H1 (cell line): ENCODE measurements at regions not wholly inside any gene's neighbourhood (a gene's known extent, or its start where the extent isn't known, plus 50 kb on each side); places are given as distances from the start of the nearest gene placed in this dataset.

ENCODE experiments used
- CTCF ChIA-PET: fragments of 300-600 bp; sonication (Branson Sonifier 250); formaldehyde crosslinking; loops from one replicate; lab custom pipeline; 2021; ENCODE audit not compliant: partially characterized antibody; lab: Charles Lee
- POLR2A ChIA-PET: fragments of 300-600 bp; sonication (Branson Sonifier 250); formaldehyde crosslinking; loops from one replicate; lab custom pipeline; 2021; ENCODE audit warnings: inconsistent platforms; ENCODE audit not compliant: partially characterized antibody; lab: Charles Lee
- DNase-seq, 2 experiments: peaks; one replicate each; pipeline versions ENCODE4 v3.0.0 to v3.0.0-alpha.2; 2010 to 2022; ENCODE audit warnings: low spot score in 2 of 2, low read depth in 1 of 2, mixed read lengths in 1 of 2
- FAIRE-seq: peaks from 2 replicates; lab custom pipeline; 2011; peaks lifted over from hg19 to GRCh38; lab: Jason Lieb, UNC
- H2AFZ ChIP-seq: 2 replicates; pipeline ENCODE4 v1.8.1; 2012; ENCODE audit warnings: low read length, inconsistent platforms
- H2AK5ac ChIP-seq: 2 replicates; pipeline ENCODE4 v1.6.1; 2013; ENCODE audit warnings: low read depth, low read length
- H2BK120ac ChIP-seq: replicated peaks from 2 replicates; pipeline ENCODE3; 2013; ENCODE audit warnings: low read depth, low read length, inconsistent platforms
- H2BK12ac ChIP-seq: 2 replicates; pipeline ENCODE4 v1.6.1; 2013; ENCODE audit warnings: low read depth, low read length
- H2BK15ac ChIP-seq: 2 replicates; pipeline ENCODE4 v1.6.1; 2013; ENCODE audit warnings: low read length
- H2BK20ac ChIP-seq: 2 replicates; pipeline ENCODE4 v1.6.1; 2013; ENCODE audit warnings: low read length
- H2BK5ac ChIP-seq: 2 replicates; pipeline ENCODE4 v1.6.1; 2013; ENCODE audit warnings: low read depth, low read length
- H3K14ac ChIP-seq: 2 replicates; pipeline ENCODE4 v1.6.1; 2013; ENCODE audit warnings: inconsistent platforms; ENCODE audit not compliant: insufficient read length
- H3K18ac ChIP-seq: 2 replicates; pipeline ENCODE4 v1.6.1; 2013; ENCODE audit warnings: low read length; ENCODE audit errors: extremely low read depth
- H3K23ac ChIP-seq: 2 replicates; pipeline ENCODE4 v1.6.1; 2013; ENCODE audit warnings: inconsistent platforms; ENCODE audit not compliant: insufficient read length
- H3K23me2 ChIP-seq: 2 replicates; pipeline ENCODE4 v1.6.1; 2013; ENCODE audit warnings: low read depth, low read length
- H3K27ac ChIP-seq: 2 replicates; pipeline ENCODE4 v1.6.1; 2011; ENCODE audit warnings: low read depth, low read length, inconsistent platforms
- H3K27me3 ChIP-seq, 4 experiments: replicated peaks in 1 of 4; 1 replicate in 1 of 4; 2 replicates in 3 of 4; pipeline versions ENCODE4 v1.6.1 to v1.8.1; 2011 to 2013; ENCODE audit warnings: low read length in 3 of 4, mild to moderate bottlenecking in 3 of 4, inconsistent platforms in 2 of 4, mixed read lengths in 2 of 4, moderate library complexity in 1 of 4; ENCODE audit not compliant: control insufficient read depth in 3 of 4, insufficient read depth in 3 of 4; ENCODE audit errors: extremely low read depth in 1 of 4
- H3K36me3 ChIP-seq, 4 experiments: 2 replicates each; pipeline versions ENCODE4 v1.6.1 to v1.8.1; 2011 to 2013; ENCODE audit warnings: mild to moderate bottlenecking in 4 of 4, low read length in 3 of 4, moderate library complexity in 2 of 4, control low read depth in 1 of 4, inconsistent platforms in 1 of 4; ENCODE audit not compliant: insufficient read depth in 4 of 4, control insufficient read depth in 2 of 4
- H3K4ac ChIP-seq: replicated peaks from 2 replicates; pipeline ENCODE3; 2013; ENCODE audit warnings: low read length, low read depth, mixed read lengths, inconsistent platforms; ENCODE audit not compliant: insufficient read length
- H3K4me1 ChIP-seq, 4 experiments: replicated peaks in 1 of 4; 1 replicate in 1 of 4; 2 replicates in 3 of 4; pipeline versions ENCODE4 v1.6.1 to v1.8.1; 2011 to 2013; ENCODE audit warnings: low read length in 3 of 4, inconsistent platforms in 2 of 4, mixed read lengths in 1 of 4; ENCODE audit not compliant: insufficient read depth in 4 of 4, control insufficient read depth in 3 of 4
- H3K4me2 ChIP-seq, 2 experiments: 2 replicates each; pipeline versions ENCODE4 v1.6.1 to v1.8.1; 2011 to 2013; ENCODE audit warnings: low read depth in 2 of 2, low read length in 2 of 2, control low read depth in 1 of 2, inconsistent platforms in 1 of 2, mild to moderate bottlenecking in 1 of 2; ENCODE audit not compliant: insufficient read depth in 1 of 2
- H3K4me3 ChIP-seq, 4 experiments: fragments of 200-600, 300-600 bp in 1 of 4; sonication (generic), shearing (Covaris generic), sonication (Bioruptor Twin) in 1 of 4; 2 replicates each; pipeline versions ENCODE4 v1.5.1 to v1.8.1; 2011 to 2016; ENCODE audit warnings: low read length in 4 of 4, low read depth in 3 of 4, control low read depth in 2 of 4, inconsistent platforms in 2 of 4, mild to moderate bottlenecking in 2 of 4, mixed read lengths in 1 of 4, moderate library complexity in 1 of 4; ENCODE audit not compliant: insufficient read depth in 2 of 4; ENCODE audit errors: extremely low read depth in 1 of 4
- H3K56ac ChIP-seq: replicated peaks from 2 replicates; pipeline ENCODE3; 2013; ENCODE audit warnings: low read depth, mild to moderate bottlenecking, mixed read lengths, low read length, inconsistent platforms; ENCODE audit not compliant: insufficient read length
- H3K79me1 ChIP-seq: 2 replicates; pipeline ENCODE4 v1.6.1; 2013; ENCODE audit warnings: low read depth, low read length, control low read depth
- H3K79me2 ChIP-seq, 2 experiments: 2 replicates each; pipeline versions ENCODE4 v1.6.1 to v1.8.1; 2012 to 2013; ENCODE audit warnings: low read length in 2 of 2, mild to moderate bottlenecking in 2 of 2, inconsistent platforms in 1 of 2; ENCODE audit not compliant: insufficient read depth in 2 of 2, control insufficient read depth in 1 of 2
- H3K9ac ChIP-seq, 4 experiments: replicated peaks in 1 of 4; 1 replicate in 1 of 4; 2 replicates in 3 of 4; pipeline versions ENCODE4 v1.6.1 to v1.8.1; 2011 to 2013; ENCODE audit warnings: low read depth in 3 of 4, low read length in 3 of 4, control low read depth in 2 of 4, mild to moderate bottlenecking in 2 of 4, moderate library complexity in 2 of 4, inconsistent platforms in 1 of 4; ENCODE audit errors: extremely low read depth in 1 of 4
- H3K9me3 ChIP-seq, 2 experiments: 2 replicates each; pipeline versions ENCODE4 v1.6.1 to v1.8.1; 2012 to 2013; ENCODE audit warnings: mild to moderate bottlenecking in 2 of 2, moderate library complexity in 2 of 2, control low read depth in 1 of 2, inconsistent platforms in 1 of 2, low read depth in 1 of 2, low read length in 1 of 2, mixed read lengths in 1 of 2; ENCODE audit not compliant: insufficient read depth in 2 of 2
- H4K20me1 ChIP-seq, 2 experiments: replicated peaks in 1 of 2; 2 replicates each; pipeline versions ENCODE3 to v1.8.1; 2011 to 2013; ENCODE audit warnings: inconsistent platforms in 2 of 2, low read length in 2 of 2, mild to moderate bottlenecking in 1 of 2; ENCODE audit not compliant: insufficient read depth in 2 of 2, control insufficient read depth in 1 of 2
- H4K5ac ChIP-seq: 2 replicates; pipeline ENCODE4 v1.6.1; 2013; ENCODE audit warnings: low read length, low read depth, mixed read lengths, inconsistent platforms; ENCODE audit not compliant: insufficient read length
- H4K8ac ChIP-seq: 2 replicates; pipeline ENCODE4 v1.8.0; 2013; ENCODE audit warnings: mild to moderate bottlenecking, moderate library complexity, low read length, inconsistent platforms; ENCODE audit not compliant: insufficient read depth; ENCODE audit errors: extremely low read depth
- H4K91ac ChIP-seq: replicated peaks from 2 replicates; pipeline ENCODE3; 2013; ENCODE audit warnings: low read length, mixed read lengths, inconsistent platforms; ENCODE audit not compliant: insufficient read length
- CBX5 ChIP-seq: fragments of 300-800, 300-1000 bp; sonication (generic); IDR thresholded peaks from 2 replicates; pipeline ENCODE4 v1.7.1; 2016; ENCODE audit warnings: antibody characterized with exemption, low read length, low read depth
- CEBPB ChIP-seq: IDR thresholded peaks from 2 replicates; pipeline ENCODE4 v1.6.1; 2012; ENCODE audit warnings: low read depth, low read length
- CHD2 ChIP-seq: IDR thresholded peaks from 2 replicates; pipeline ENCODE4 v1.6.1; 2012; ENCODE audit warnings: low read length, improper control_type of control experiment
- EP300 ChIP-seq, 2 experiments: IDR thresholded peaks; 1 replicate in 1 of 2; 2 replicates in 1 of 2; pipeline ENCODE4 v1.6.1; 2011 to 2012; ENCODE audit warnings: low read depth in 2 of 2, low read length in 2 of 2, mild to moderate bottlenecking in 2 of 2, borderline replicate concordance in 1 of 2, inconsistent platforms in 1 of 2, moderate library complexity in 1 of 2
- EZH2 ChIP-seq: fragments of 200-600 bp; sonication (generic); IDR thresholded peaks from 2 replicates; pipeline ENCODE4 v1.7.1; 2012; ENCODE audit warnings: low read depth, mild to moderate bottlenecking, moderate library complexity, low read length, inconsistent platforms; ENCODE audit not compliant: severe bottlenecking
- JUN ChIP-seq: IDR thresholded peaks from 2 replicates; pipeline ENCODE4 v1.6.1; 2011; ENCODE audit warnings: low read depth, mild to moderate bottlenecking, improper control_type of control experiment, low read length
- ZNF274 ChIP-seq: IDR thresholded peaks from 2 replicates; pipeline ENCODE4 v1.7.0; 2012; ENCODE audit warnings: low read length, borderline replicate concordance; ENCODE audit errors: extremely low read depth
- WGBS, 2 experiments: shearing (Covaris generic) in 1 of 2; methylation state at CpG; one replicate each; pipeline versions ENCODE4 v1.1.6 to v1.1.7; 2013 to 2015; ENCODE audit warnings: low lambda C conversion rate in 2 of 2, mixed read lengths in 2 of 2, inconsistent platforms in 1 of 2, low coverage in 1 of 2, missing lambda C conversion rate in 1 of 2; ENCODE audit not compliant: insufficient replicate concordance in 2 of 2, insufficient coverage in 1 of 2, insufficient read length in 1 of 2; ENCODE audit errors: extremely low coverage in 1 of 2, missing lambda C conversion rate in 1 of 2; 5-methylcytosine and 5-hydroxymethylcytosine counted together
- TF ChIP-seq, protein P1 (sequence below): IDR thresholded peaks from 2 replicates; pipeline ENCODE4 v1.6.1; 2012; ENCODE audit warnings: inconsistent platforms

DNA sequence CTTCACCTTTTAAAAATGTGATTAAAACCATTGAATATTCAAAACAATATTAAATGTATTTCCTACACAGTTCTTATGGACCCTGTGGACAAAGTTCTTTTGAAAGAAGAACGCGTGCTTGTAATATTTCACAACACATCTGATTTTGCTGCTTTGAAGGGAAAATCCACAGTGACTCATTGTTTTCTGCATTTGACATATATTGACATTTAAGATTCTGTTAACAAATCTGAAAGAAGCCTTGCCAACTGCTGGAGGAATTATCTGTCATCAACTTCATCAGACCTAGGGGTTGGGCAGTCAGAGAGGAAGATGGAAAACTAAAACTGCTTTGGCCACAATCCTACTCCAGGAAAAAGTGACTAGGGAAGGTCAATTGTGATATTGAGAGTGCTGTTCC is 56.9 kb upstream of the RASEF start:
- TF ChIP-seq, protein P1, sequence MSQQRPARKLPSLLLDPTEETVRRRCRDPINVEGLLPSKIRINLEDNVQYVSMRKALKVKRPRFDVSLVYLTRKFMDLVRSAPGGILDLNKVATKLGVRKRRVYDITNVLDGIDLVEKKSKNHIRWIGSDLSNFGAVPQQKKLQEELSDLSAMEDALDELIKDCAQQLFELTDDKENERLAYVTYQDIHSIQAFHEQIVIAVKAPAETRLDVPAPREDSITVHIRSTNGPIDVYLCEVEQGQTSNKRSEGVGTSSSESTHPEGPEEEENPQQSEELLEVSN, result no peak
- TF ChIP-seq EP300 (IDR thresholded peaks at IDR 0.05; ENCODE audit: borderline replicate concordance in 1 of 2, low read depth in 2 of 2, low read length in 2 of 2) (no peak), CHD2 (no peak), JUN (no peak), EZH2 (no peak), CBX5 (no peak), CEBPB (no peak), ZNF274 (no peak)
- Histone ChIP-seq H3K56ac (no peak overlapping the region), H3K23ac (no peak overlapping the region), H4K20me1 (no peaks in the 10 kb centered on the region), H2BK20ac (no peak overlapping the region), H3K18ac (no peak overlapping the region), H2BK120ac (no peak overlapping the region), H3K4me2 (no peak overlapping the region), H3K9ac (no peak overlapping the region), H3K4me1 (no peaks in the 10 kb centered on the region), H3K79me1 (no peaks in the 10 kb centered on the region; the same call in 1 of the 2 replicates), H2AFZ (no peak overlapping the region), H3K4ac (no peak overlapping the region), H4K8ac (no peak overlapping the region), H3K4me3 (no peak overlapping the region), H3K36me3 (no peaks in the 10 kb centered on the region), H3K79me2 (no peaks in the 10 kb centered on the region), H4K5ac (no peak overlapping the region), H2BK15ac (no peak overlapping the region), H3K27ac (no peak overlapping the region), H2AK5ac (no peak overlapping the region), H2BK5ac (no peak overlapping the region), H3K27me3 (no peaks in the 10 kb centered on the region), H3K9me3 (no peaks in the 10 kb centered on the region), H4K91ac (no peak overlapping the region), H3K14ac (no peak overlapping the region), H3K23me2 (no peaks in the 10 kb centered on the region), H2BK12ac (no peak overlapping the region)
- no peak for DNase-seq
- ChIA-PET POLR2A (no interaction called here), CTCF (no interaction called here)
- WGBS, 2 experiments, result 98% methylated on average over 2 of the region's 2 CpGs; no CpG with 5 or more reads in 1 of the 2 experiments
- FAIRE-seq, result no peak
